Astrocyte of the hippocampus (primary cell): ENCODE measurements at regions not wholly inside any gene's neighbourhood (a gene's known extent, or its start where the extent isn't known, plus 50 kb on each side); places are given as distances from the start of the nearest gene placed in this dataset.

Experiments
- DNase-seq: peaks from one replicate; pipeline ENCODE4 v3.0.0; 2011; ENCODE audit warnings: low read depth, low spot score

- no peak for DNase-seq
Measured at GRCh38 chr4:100804576-100805360, 286.9 kb upstream of the EMCN start.

DNA sequence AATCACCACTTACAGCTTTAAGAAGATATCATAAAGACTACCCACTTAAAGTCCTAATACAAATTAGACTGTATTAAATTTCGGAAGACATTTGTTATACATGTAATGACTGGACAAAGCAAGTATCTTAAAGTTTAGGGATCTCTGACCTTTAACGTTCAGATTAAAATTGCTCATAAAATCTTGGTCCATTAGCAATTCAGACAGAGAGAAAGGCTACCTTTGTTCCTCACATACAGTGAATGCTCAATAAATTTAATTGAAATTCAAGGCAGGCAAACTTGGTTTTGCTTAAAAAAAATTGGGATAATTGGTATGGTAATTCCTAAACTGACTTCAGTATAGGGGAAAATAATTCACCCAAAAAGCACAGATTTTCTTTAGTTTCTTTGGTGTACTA lies 285.9 kb upstream of the EMCN start:
- no peak for DNase-seq

DNA sequence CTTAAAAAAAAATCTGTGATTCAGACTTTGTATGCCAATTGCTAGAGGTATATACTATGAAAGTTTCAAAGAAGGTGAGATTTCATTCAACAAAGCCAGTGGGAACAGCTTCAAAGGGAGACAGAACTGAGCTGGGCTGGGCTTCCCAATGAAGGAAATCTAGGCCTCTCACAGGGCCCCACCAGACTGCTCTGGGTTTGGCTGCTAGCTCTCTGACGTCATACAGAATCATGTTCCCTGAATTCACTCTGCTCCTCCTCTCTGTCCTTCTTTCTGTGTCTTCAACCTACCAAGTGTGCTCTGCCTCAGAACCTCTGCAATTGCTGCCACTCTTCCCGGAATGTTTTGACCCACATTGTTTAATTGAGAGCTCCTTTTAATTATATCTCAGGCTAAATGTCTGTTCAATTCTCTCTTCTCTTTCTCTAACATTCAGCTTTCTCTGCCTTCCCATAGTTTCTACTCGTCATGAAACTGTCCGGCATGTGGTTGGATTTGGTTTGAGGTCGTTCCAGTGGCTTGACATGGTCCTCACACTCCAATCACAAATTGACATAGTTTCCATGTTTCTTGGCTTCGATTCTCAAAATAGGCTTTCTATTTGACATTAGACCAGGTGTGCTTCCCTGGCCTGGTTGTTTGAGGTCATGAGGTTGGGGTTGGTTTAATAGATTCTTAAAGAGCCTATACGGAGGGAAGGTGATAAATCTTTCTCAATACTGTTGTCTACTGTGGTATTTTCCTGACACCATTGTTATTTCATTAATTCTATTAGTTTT lies 282.1 kb upstream of the EMCN start:
- DNase-seq, result no peak

- DNase-seq, result peak; percentile 31
Measured at GRCh38 chr4:100797791-100798190, 280.0 kb upstream of the EMCN start.

DNA sequence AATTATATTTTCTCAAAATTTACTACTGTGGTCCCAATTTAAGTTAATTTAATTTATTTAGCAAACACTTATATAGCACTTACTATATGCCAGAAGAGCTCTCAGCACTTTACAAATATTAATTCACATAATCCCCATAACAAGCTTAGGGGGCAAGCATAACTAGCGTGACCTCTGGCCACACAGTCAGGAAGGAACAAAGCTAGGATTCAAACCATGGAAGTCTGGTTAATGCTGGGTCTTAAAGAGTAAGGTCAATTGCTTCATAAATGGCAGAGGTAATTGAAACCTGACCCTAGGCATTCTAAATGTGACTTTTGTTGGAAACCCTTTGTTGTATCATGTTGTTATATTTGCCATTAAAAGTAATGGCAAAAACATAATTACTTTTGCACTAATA lies 279.5 kb upstream of the EMCN start:
- no peak for DNase-seq

DNA sequence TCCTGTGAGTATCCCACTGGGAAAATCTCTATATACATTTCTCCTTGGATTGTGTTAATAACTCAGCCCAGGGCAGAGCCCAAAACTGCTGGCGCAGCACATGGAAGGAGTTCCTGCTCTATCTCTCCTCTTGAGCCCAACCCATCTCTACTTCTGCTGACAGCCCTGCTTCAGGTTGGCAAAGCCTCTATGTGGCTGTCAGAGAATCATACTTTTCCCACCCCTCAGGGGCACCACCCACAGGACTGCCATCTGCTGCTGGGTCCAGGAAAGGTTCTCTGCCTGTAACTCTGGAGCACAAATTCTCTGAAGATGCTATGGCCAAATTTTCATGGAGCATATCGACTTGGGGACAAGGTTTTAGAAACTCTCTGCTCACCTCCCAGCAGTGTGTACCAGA lies 278.5 kb upstream of the EMCN start:
- no peak for DNase-seq

DNA sequence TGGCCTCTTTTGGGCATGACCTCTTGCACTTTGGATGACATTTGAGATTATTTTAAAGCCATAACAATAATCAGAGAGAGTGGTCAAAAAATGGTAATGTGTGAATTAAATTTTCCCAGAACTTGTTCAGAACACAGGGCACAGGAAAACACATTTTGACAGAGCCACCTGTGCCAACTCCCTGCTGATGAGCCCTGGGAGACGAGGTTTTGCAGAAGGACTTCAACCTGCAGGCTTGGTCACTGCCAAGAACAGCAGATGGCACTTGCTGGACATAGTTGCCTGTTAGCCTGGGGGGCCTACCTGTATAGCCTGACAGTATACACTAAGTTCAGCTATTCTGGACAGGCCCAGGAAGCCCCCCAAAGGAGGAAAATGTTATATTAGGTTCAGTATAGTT lies 277.8 kb upstream of the EMCN start:
- no peak for DNase-seq

GRCh38 chr4:100790836-100791615 lies 273.2 kb upstream of the EMCN start:
- DNase-seq, result no peak

DNA sequence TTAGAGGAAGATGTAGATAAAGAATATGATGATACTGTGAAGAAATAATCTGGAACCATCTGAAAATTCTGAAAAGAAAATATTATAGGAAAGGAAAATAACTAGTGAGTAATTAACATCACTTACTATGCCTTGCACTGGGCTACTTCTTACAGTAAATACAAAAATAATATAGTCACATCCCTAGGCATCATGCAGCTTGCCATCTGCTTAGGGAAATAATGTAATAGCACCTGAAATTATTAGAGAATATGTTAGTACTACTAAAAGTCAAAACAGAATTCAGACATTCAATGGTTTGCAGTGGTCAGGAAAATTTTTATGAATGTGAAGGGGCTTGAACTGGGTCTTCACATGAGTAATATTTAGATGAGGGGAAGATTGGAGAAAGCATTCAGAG lies 272.2 kb upstream of the EMCN start:
- no peak for DNase-seq

DNA sequence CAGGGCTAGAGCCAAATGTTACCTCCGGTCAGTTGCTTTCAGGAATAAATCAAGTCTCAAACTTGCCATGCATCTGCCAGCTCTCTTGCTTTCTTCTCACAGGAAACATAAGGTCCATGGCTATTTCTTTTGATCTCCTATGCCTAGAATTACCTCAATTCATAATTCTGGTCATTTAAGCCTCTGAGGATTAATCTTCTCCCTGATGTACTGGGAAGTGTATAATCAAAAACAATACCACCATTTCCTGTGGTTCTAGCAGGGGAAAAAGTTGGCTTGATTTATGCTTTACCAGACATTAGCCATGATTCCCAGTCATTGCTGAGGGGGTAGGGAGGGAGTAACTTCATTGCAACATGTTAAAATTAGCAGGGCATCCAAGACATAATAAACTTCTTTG lies 268.7 kb upstream of the EMCN start:
- no peak for DNase-seq

- no peak for DNase-seq
Measured at GRCh38 chr4:100782356-100782755, 264.5 kb upstream of the EMCN start.

DNA sequence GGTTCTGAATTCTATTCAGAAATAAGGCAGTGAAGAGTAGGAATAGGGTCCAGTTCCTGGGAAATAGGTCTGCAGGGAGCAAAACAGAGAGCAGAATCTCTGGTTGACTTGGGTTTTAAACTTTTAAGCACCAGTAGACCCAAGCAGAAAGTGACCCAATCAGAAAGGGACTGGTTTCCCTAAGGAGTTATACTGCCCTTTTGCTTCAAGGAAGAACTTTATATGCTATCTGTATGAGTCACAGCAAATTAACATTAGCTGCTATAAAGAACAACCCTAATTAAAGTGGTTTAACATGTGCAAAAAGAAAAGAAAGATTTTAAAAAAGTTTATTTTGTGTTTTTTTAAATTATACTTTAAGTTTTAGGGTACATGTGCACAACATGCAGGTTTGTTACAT lies 263.6 kb upstream of the EMCN start:
- no peak for DNase-seq

DNA sequence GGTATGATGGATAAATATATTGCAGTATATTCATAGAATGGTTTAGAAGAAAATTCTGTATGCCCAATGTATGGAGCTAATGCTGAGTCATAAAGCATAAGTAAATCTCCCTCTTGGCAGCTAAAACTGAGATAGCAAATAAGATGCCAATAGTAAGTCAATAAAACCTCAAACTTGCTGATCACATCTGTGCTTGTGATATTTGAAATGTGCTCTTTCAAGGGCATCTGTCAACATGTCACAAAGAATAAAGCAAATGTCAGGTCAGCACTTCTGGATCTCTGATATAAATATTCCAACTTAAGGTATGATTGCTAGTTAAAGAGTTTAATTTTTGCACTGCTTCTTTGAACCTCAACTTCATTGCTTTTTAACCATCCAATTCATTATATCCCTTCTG lies 262.3 kb upstream of the EMCN start:
- no peak for DNase-seq

- no peak for DNase-seq
Measured at GRCh38 chr4:100778431-100778830, 260.6 kb upstream of the EMCN start.

GRCh38 chr4:100762738-100763137 lies 244.9 kb upstream of the EMCN start:
- DNase-seq, result no peak

- DNase-seq, result no peak
Measured at GRCh38 chr4:100754751-100755150, 236.9 kb upstream of the EMCN start.

DNA sequence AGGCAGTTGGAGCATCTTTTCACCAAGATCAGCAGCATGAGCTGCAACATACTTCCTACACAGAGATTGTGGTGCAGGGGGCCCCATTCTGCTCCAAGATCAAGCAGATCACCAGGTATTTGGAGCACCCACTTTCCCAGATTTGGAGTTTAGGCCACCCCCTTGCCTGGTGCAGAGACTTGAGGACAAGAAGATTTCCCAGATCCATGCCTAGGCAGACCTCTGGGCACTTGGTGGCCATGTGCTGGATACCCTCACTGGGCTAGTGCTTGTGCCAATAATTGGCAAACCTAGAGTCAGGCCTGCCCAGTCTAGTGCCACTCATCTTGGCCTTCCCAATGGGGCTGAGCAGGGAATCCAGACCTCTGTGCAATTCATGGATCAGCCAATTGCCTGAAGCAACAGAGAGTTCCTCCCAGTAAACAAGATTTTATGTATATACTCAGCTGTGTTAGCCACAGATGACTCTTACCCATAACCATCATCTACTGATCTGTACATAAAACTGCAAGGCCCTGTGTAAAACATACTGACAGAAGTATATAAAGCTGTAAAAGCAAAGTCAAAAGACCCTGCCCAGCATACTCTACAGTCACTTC lies 228.4 kb upstream of the EMCN start:
- DNase-seq, result no peak

- DNase-seq, result peak; percentile 12
Measured at GRCh38 chr4:100742045-100742444, 224.2 kb upstream of the EMCN start.

DNA sequence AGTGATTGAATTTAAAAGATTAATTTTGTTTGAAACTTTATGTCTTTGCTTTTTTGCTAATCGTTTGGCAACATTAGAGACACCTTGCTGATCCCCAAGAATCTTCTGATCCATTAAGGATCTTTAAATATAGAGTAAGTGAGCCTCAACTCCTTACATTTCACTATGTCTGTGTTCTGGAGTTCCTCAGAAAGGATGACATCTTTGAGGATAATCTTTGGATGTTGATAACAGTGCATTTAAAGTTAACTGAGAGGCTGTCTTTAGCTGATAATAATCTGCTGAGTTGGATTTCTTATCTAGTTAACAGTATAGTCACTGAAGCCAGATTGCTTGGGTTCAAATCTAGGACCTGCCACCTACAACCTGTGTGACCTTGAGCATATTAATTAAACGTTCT lies 221.6 kb upstream of the EMCN start:
- DNase-seq, result no peak

DNA sequence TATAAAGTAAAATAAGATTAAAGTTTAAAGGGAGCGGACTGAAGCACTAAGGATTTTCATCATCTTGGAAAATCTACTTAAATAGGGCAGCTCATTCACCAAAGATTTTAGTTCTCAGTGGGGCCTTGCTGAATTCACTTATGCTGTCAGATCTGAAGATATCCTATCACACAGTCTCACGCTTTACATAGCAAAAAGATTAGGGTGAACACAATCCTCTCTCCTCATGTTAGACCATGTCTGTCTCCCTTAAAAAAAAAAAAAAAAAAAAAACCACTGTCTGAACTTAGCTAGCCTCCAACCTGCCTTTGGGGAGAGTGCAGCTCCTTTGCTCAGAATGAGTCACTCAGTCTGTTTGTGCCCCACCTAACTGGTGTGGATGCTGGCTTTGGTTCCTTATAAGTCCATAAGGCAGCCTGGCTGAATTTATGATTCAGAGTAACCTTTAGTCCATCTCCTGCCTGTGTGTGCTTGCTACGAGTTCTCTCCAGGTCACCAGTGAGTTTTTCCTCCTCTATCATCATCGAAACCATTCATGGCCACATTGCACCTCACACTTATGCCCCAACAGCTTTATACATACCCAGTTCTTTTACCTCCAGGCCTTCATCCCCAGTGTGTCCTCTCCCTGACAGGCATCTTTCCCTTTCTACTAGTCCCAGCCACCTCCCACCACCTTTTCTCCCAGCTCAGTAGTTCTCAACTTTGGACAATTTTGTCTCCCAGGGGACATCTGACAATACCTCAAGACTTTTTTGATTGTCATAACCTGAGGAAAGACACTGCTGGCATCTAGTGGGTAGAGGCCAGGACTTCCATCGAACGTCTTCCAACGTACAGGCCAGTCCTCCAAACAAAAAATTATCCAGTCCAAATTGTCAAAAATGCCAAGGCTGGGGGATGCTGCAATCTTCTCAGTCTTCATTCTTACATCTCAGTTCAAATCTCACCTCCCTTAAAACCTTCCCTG lies 220.7 kb upstream of the EMCN start:
- peak; percentile 74 for DNase-seq
